ENCODE measurements at regions not wholly inside any gene's neighbourhood (a gene's known extent, or its start where the extent isn't known, plus 50 kb on each side); places are given as distances from the start of the nearest gene placed in this dataset.

- DNase-seq (ENCODE audit: low read depth): no peak
Observed at GRCh38 chr3:7913283-7913682, 588.3 kb upstream of the LMCD1 start.

GRCh38 chr3:7915356-7915755, 586.3 kb upstream of the LMCD1 start:
- DNase-seq (ENCODE audit: low read depth): no peak

GRCh38 chr3:7917443-7918151, 584.0 kb upstream of the LMCD1 start:
- no peak for DNase-seq (ENCODE audit: low read depth)

GRCh38 chr3:7920211-7920610, 581.4 kb upstream of the LMCD1 start:
- no peak for DNase-seq (ENCODE audit: low read depth)

- no peak for DNase-seq (ENCODE audit: low read depth)
Observed at GRCh38 chr3:7924228-7924627, 577.4 kb upstream of the LMCD1 start.

GRCh38 chr3:7927015-7927414, 574.6 kb upstream of the LMCD1 start:
- no peak for DNase-seq (ENCODE audit: low read depth)

GRCh38 chr3:7927864-7928263, 573.8 kb upstream of the LMCD1 start:
- DNase-seq (ENCODE audit: low read depth): no peak

- no peak for DNase-seq (ENCODE audit: low read depth)
Observed at GRCh38 chr3:7929319-7929889, 572.2 kb upstream of the LMCD1 start.

GRCh38 chr3:7934362-7934761, 567.3 kb upstream of the LMCD1 start:
- no peak for DNase-seq (ENCODE audit: low read depth)

GRCh38 chr3:7947930-7948329, 553.7 kb upstream of the LMCD1 start:
- DNase-seq (ENCODE audit: low read depth): no peak

- no peak for DNase-seq (ENCODE audit: low read depth)
Observed at GRCh38 chr3:7950890-7951289, 550.7 kb upstream of the LMCD1 start.

GRCh38 chr3:7953449-7954014, 548.1 kb upstream of the LMCD1 start:
- DNase-seq (ENCODE audit: low read depth): no peak

GRCh38 chr3:7957024-7957423, 544.6 kb upstream of the LMCD1 start:
- no peak for DNase-seq (ENCODE audit: low read depth)

- DNase-seq (ENCODE audit: low read depth): no peak
Observed at GRCh38 chr3:7959094-7959493, 542.5 kb upstream of the LMCD1 start.

GRCh38 chr3:7960601-7961000, 541.0 kb upstream of the LMCD1 start:
- no peak for DNase-seq (ENCODE audit: low read depth)

- DNase-seq (ENCODE audit: low read depth): no peak
Observed at GRCh38 chr3:7962301-7962700, 539.3 kb upstream of the LMCD1 start.

- DNase-seq (ENCODE audit: low read depth): no peak
Observed at GRCh38 chr3:7964899-7965298, 536.7 kb upstream of the LMCD1 start.

GRCh38 chr3:7973006-7973405, 528.6 kb upstream of the LMCD1 start:
- no peak for DNase-seq (ENCODE audit: low read depth)

- no peak for DNase-seq (ENCODE audit: low read depth)
Observed at GRCh38 chr3:7977245-7978086, 524.2 kb upstream of the LMCD1 start.

- DNase-seq (ENCODE audit: low read depth): no peak
Observed at GRCh38 chr3:7978087-7978422, 523.6 kb upstream of the LMCD1 start.

GRCh38 chr3:7982126-7982525, 519.5 kb upstream of the LMCD1 start:
- DNase-seq (ENCODE audit: low read depth): no peak

- DNase-seq (ENCODE audit: low read depth): no peak
Observed at GRCh38 chr3:7999384-7999783, 502.2 kb upstream of the LMCD1 start.

- no peak for DNase-seq (ENCODE audit: low read depth)
Observed at GRCh38 chr3:8001307-8001706, 500.3 kb upstream of the LMCD1 start.
